GM21526 (cell line): ENCODE measurements at regions not wholly inside any gene's neighbourhood (a gene's known extent, or its start where the extent isn't known, plus 50 kb on each side); places are given as distances from the start of the nearest gene placed in this dataset.
"Not testable (repeated sequence)": the region's sequence is repeated elsewhere in the genome, so short reads cannot be mapped to it uniquely, and the experiment has no call there.

Experiments
- ATAC-seq: cut with Tn5 transposase; IDR thresholded peaks from one replicate; pipeline ENCODE4 v1.9.1; 2021; ENCODE audit warnings: moderate library complexity; ENCODE audit not compliant: unreplicated experiment, low FRiP score

GRCh38 chr6:85287158-85287557 is 162.7 kb upstream of the NT5E start:
- no peak for ATAC-seq

GRCh38 chr6:85286507-85286906 is 163.4 kb upstream of the NT5E start:
- not testable (repeated sequence) for ATAC-seq

GRCh38 chr6:85285934-85286333 is 163.9 kb upstream of the NT5E start:
- ATAC-seq, result no peak

- ATAC-seq, result no peak
These were observed 164.8 kb upstream of the NT5E start for GRCh38 chr6:85285114-85285513.

GRCh38 chr6:85283436-85283835 is 166.4 kb upstream of the NT5E start:
- no peak for ATAC-seq

GRCh38 chr6:85278466-85279035 is 171.3 kb upstream of the NT5E start:
- ATAC-seq, result no peak

- not testable (repeated sequence) for ATAC-seq
These were observed 173.9 kb upstream of the NT5E start for GRCh38 chr6:85276026-85276425.

- no peak for ATAC-seq
These were observed 174.4 kb upstream of the NT5E start for GRCh38 chr6:85275338-85275985.

- no peak for ATAC-seq
These were observed 176.0 kb upstream of the NT5E start for GRCh38 chr6:85273870-85274269.

GRCh38 chr6:85273046-85273445 is 176.8 kb upstream of the NT5E start:
- no peak for ATAC-seq

GRCh38 chr6:85272592-85272991 is 177.3 kb upstream of the NT5E start:
- ATAC-seq, result no peak

- ATAC-seq, result no peak
These were observed 187.3 kb upstream of the NT5E start for GRCh38 chr6:85262621-85263020.

- no peak for ATAC-seq
These were observed 188.6 kb upstream of the NT5E start for GRCh38 chr6:85261271-85261670.

GRCh38 chr6:85255661-85256060 is 194.2 kb upstream of the NT5E start:
- no peak for ATAC-seq

- no peak for ATAC-seq
These were observed 197.3 kb upstream of the NT5E start for GRCh38 chr6:85252552-85252951.

GRCh38 chr6:85252085-85252484 is 197.8 kb upstream of the NT5E start:
- no peak for ATAC-seq

- no peak for ATAC-seq
These were observed 198.6 kb upstream of the NT5E start for GRCh38 chr6:85251300-85251699.

- no peak for ATAC-seq
These were observed 199.2 kb upstream of the NT5E start for GRCh38 chr6:85250586-85251220.

- ATAC-seq, result no peak
These were observed 204.9 kb upstream of the NT5E start for GRCh38 chr6:85245004-85245403.

- ATAC-seq, result no peak
These were observed 208.3 kb upstream of the NT5E start for GRCh38 chr6:85241498-85242052.

GRCh38 chr6:85240787-85241385 is 209.0 kb upstream of the NT5E start:
- no peak for ATAC-seq
